ENCODE measurements at regions not wholly inside any gene's neighbourhood (a gene's known extent, or its start where the extent isn't known, plus 50 kb on each side); places are given as distances from the start of the nearest gene placed in this dataset.

- H3K27ac Mint-ChIP-seq, result no peak overlapping the region
- H3K9me3 Mint-ChIP-seq, result peaks cover 5% of the 10 kb centered on the region
- H3K4me1 Mint-ChIP-seq, result peaks cover 11% of the 10 kb centered on the region
- no peaks in the 10 kb centered on the region for H3K36me3 Mint-ChIP-seq (ENCODE audit: low read depth)
- H3K27me3 Mint-ChIP-seq (ENCODE audit: low read depth), result peaks cover 11% of the 10 kb centered on the region
- no peak for TF ChIP-seq CTCF (IDR thresholded peaks at IDR 0.05; ENCODE audit: unreplicated experiment in 3 of 3)
- H3K4me3 Mint-ChIP-seq, result no peak overlapping the region
These were observed 359.1 kb upstream of the SPRED2 start for GRCh38 chr2:65791404-65791975.

GRCh38 chr2:65790676-65790935 is 358.2 kb upstream of the SPRED2 start:
- H3K4me1 Mint-ChIP-seq, result peaks cover 5% of the 10 kb centered on the region
- H3K27ac Mint-ChIP-seq, result no peak overlapping the region
- H3K36me3 Mint-ChIP-seq (ENCODE audit: low read depth), result no peaks in the 10 kb centered on the region
- no peak overlapping the region for H3K4me3 Mint-ChIP-seq
- peaks cover 5% of the 10 kb centered on the region for H3K9me3 Mint-ChIP-seq
- peaks cover 11% of the 10 kb centered on the region for H3K27me3 Mint-ChIP-seq (ENCODE audit: low read depth)
- TF ChIP-seq CTCF (IDR thresholded peaks at IDR 0.05; ENCODE audit: unreplicated experiment in 3 of 3), result no peak

GRCh38 chr2:65789923-65790675 is 357.7 kb upstream of the SPRED2 start:
- H3K4me3 Mint-ChIP-seq, result no peak overlapping the region
- H3K4me1 Mint-ChIP-seq, result peaks cover 5% of the 10 kb centered on the region
- peaks cover 3% of the 10 kb centered on the region for H3K9me3 Mint-ChIP-seq
- no peaks in the 10 kb centered on the region for H3K36me3 Mint-ChIP-seq (ENCODE audit: low read depth)
- no peak for TF ChIP-seq CTCF (IDR thresholded peaks at IDR 0.05; ENCODE audit: unreplicated experiment in 3 of 3)
- H3K27me3 Mint-ChIP-seq (ENCODE audit: low read depth), result peaks cover 11% of the 10 kb centered on the region
- no peak overlapping the region for H3K27ac Mint-ChIP-seq

- H3K36me3 Mint-ChIP-seq (ENCODE audit: low read depth), result no peaks in the 10 kb centered on the region
- peaks cover 11% of the 10 kb centered on the region for H3K27me3 Mint-ChIP-seq (ENCODE audit: low read depth)
- TF ChIP-seq CTCF (IDR thresholded peaks at IDR 0.05; ENCODE audit: unreplicated experiment in 3 of 3), result no peak
- H3K27ac Mint-ChIP-seq, result no peak overlapping the region
- H3K4me3 Mint-ChIP-seq, result no peak overlapping the region
- peaks cover 5% of the 10 kb centered on the region for H3K4me1 Mint-ChIP-seq
- H3K9me3 Mint-ChIP-seq, result no peaks in the 10 kb centered on the region
These were observed 356.2 kb upstream of the SPRED2 start for GRCh38 chr2:65788556-65788955.

- peaks cover 11% of the 10 kb centered on the region for H3K27me3 Mint-ChIP-seq (ENCODE audit: low read depth)
- H3K4me1 Mint-ChIP-seq, result peaks cover 5% of the 10 kb centered on the region
- H3K36me3 Mint-ChIP-seq (ENCODE audit: low read depth), result no peaks in the 10 kb centered on the region
- H3K27ac Mint-ChIP-seq, result no peak overlapping the region
- H3K4me3 Mint-ChIP-seq, result no peak overlapping the region
- no peak for TF ChIP-seq CTCF (IDR thresholded peaks at IDR 0.05; ENCODE audit: unreplicated experiment in 3 of 3)
- H3K9me3 Mint-ChIP-seq, result no peaks in the 10 kb centered on the region
These were observed 354.4 kb upstream of the SPRED2 start for GRCh38 chr2:65786765-65787164.

Measured in nephron (organoid).